Cardiac muscle cell (in vitro differentiated cells and primary cell): ENCODE measurements at regions not wholly inside any gene's neighbourhood (a gene's known extent, or its start where the extent isn't known, plus 50 kb on each side); places are given as distances from the start of the nearest gene placed in this dataset.

Experiments
- DNase-seq, 2 donors: peaks; one replicate each; pipeline versions ENCODE4 v3.0.0 to v3.0.0-alpha.2; 2010 to 2017; ENCODE audit warnings: low read depth in 1 of 2, low spot score in 1 of 2
- H3K27ac ChIP-seq: fragments of 200-600 bp; sonication (generic); 2 replicates; pipeline ENCODE4 v1.5.1; 2016
- H3K27me3 ChIP-seq: fragments of 200-600 bp; sonication (generic); 2 replicates; pipeline ENCODE4 v1.6.0; 2016; ENCODE audit warnings: control low read depth
- H3K36me3 ChIP-seq: fragments of 200-600 bp; sonication (generic); 2 replicates; pipeline ENCODE4 v1.5.1; 2016; ENCODE audit warnings: control low read depth
- H3K4me1 ChIP-seq: fragments of 200-600 bp; sonication (generic); 2 replicates; pipeline ENCODE4 v1.8.1; 2017; ENCODE audit warnings: low read depth, mild to moderate bottlenecking, mixed run types
- H3K4me3 ChIP-seq: fragments of 200-600 bp; sonication (generic); 2 replicates; pipeline ENCODE4 v1.5.1; 2016; ENCODE audit warnings: mild to moderate bottlenecking
- H3K9me3 ChIP-seq: fragments of 200-600 bp; sonication (generic); 2 replicates; pipeline ENCODE4 v1.5.1; 2017; ENCODE audit warnings: low read depth, mild to moderate bottlenecking, control low read depth
- CTCF ChIP-seq: IDR thresholded peaks from 2 replicates; pipeline ENCODE4 v1.5.1; 2012; ENCODE audit warnings: low read depth, mild to moderate bottlenecking, low read length

- no peaks in the 10 kb centered on the region for H3K36me3 ChIP-seq
- no peak for TF ChIP-seq CTCF
- peaks cover 6% of the 10 kb centered on the region for H3K4me1 ChIP-seq
- H3K9me3 ChIP-seq = no peaks in the 10 kb centered on the region
- H3K4me3 ChIP-seq = no peak overlapping the region
- no peaks in the 10 kb centered on the region for H3K27me3 ChIP-seq
- no peak overlapping the region for H3K27ac ChIP-seq
- DNase-seq = no peak
Observed at GRCh38 chr9:18235181-18235908, 238.6 kb upstream of the ADAMTSL1 start.

GRCh38 chr9:18236336-18236735, 237.6 kb upstream of the ADAMTSL1 start:
- no peak for TF ChIP-seq CTCF
- Histone ChIP-seq H3K27ac (no peak overlapping the region), H3K4me1 (peaks cover 12% of the 10 kb centered on the region), H3K4me3 (no peak overlapping the region), H3K9me3 (no peaks in the 10 kb centered on the region), H3K36me3 (no peaks in the 10 kb centered on the region), H3K27me3 (no peaks in the 10 kb centered on the region)
- no peak for DNase-seq

GRCh38 chr9:18237776-18238175, 236.2 kb upstream of the ADAMTSL1 start:
- Histone ChIP-seq H3K27me3 (no peaks in the 10 kb centered on the region), H3K36me3 (no peaks in the 10 kb centered on the region), H3K4me3 (no peak overlapping the region), H3K4me1 (peaks cover 12% of the 10 kb centered on the region), H3K27ac (no peak overlapping the region), H3K9me3 (no peaks in the 10 kb centered on the region)
- DNase-seq = no peak
- no peak for TF ChIP-seq CTCF

GRCh38 chr9:18238254-18238653, 235.7 kb upstream of the ADAMTSL1 start:
- Histone ChIP-seq H3K4me1 (peaks cover 12% of the 10 kb centered on the region), H3K36me3 (no peaks in the 10 kb centered on the region), H3K4me3 (no peak overlapping the region), H3K27ac (no peak overlapping the region), H3K27me3 (no peaks in the 10 kb centered on the region), H3K9me3 (no peaks in the 10 kb centered on the region)
- TF ChIP-seq CTCF = no peak
- peak in 1 of 2 donors; percentile 79 for DNase-seq

GRCh38 chr9:18238752-18239447, 235.1 kb upstream of the ADAMTSL1 start:
- TF ChIP-seq CTCF = no peak
- no peaks in the 10 kb centered on the region for H3K36me3 ChIP-seq
- DNase-seq = peak in 1 of 2 donors; percentile 62
- no peaks in the 10 kb centered on the region for H3K9me3 ChIP-seq
- H3K4me3 ChIP-seq = no peak overlapping the region
- H3K27ac ChIP-seq = no peak overlapping the region
- no peaks in the 10 kb centered on the region for H3K27me3 ChIP-seq
- peaks cover 12% of the 10 kb centered on the region for H3K4me1 ChIP-seq
